HCEC 1CT (cell line): ENCODE measurements at regions not wholly inside any gene's neighbourhood (a gene's known extent, or its start where the extent isn't known, plus 50 kb on each side); places are given as distances from the start of the nearest gene placed in this dataset.
A peak's percentile ranks its signal among the peaks of the same experiment; 100 is the strongest.

ENCODE experiments used
- DNase-seq: peaks from one replicate; pipeline ENCODE4 v3.0.0-alpha.2; 2017

- DNase-seq: no peak
Observed at GRCh38 chr12:124517260-124518050, 50.0 kb downstream of the NCOR2 start.

GRCh38 chr12:124516850-124517249, 50.6 kb downstream of the NCOR2 start:
- no peak for DNase-seq

- no peak for DNase-seq
Observed at GRCh38 chr12:124515981-124516380, 51.4 kb downstream of the NCOR2 start.

GRCh38 chr12:124514996-124515932, 52.1 kb downstream of the NCOR2 start:
- DNase-seq: no peak

- DNase-seq: no peak
Observed at GRCh38 chr12:124514145-124514995, 53.0 kb downstream of the NCOR2 start.

GRCh38 chr12:124513297-124513867, 54.0 kb downstream of the NCOR2 start:
- DNase-seq: no peak

- DNase-seq: peak; percentile 87
Observed at GRCh38 chr12:124512667-124513296, 54.6 kb downstream of the NCOR2 start.

- DNase-seq: no peak
Observed at GRCh38 chr12:124511259-124511985, 56.0 kb downstream of the NCOR2 start.

GRCh38 chr12:124510301-124510970, 57.0 kb downstream of the NCOR2 start:
- DNase-seq: no peak

GRCh38 chr12:124509676-124510300, 57.6 kb downstream of the NCOR2 start:
- no peak for DNase-seq

- DNase-seq: no peak
Observed at GRCh38 chr12:124509300-124509675, 58.1 kb downstream of the NCOR2 start.

- no peak for DNase-seq
Observed at GRCh38 chr12:124508381-124509079, 58.9 kb downstream of the NCOR2 start.

- no peak for DNase-seq
Observed at GRCh38 chr12:124507188-124508109, 60.0 kb downstream of the NCOR2 start.

- no peak for DNase-seq
Observed at GRCh38 chr12:124506832-124507153, 60.6 kb downstream of the NCOR2 start.

- DNase-seq: no peak
Observed at GRCh38 chr12:124506145-124506831, 61.1 kb downstream of the NCOR2 start.

- DNase-seq: no peak
Observed at GRCh38 chr12:124505001-124505818, 62.2 kb downstream of the NCOR2 start.
